MM.1S (cell line): ENCODE measurements at regions not wholly inside any gene's neighbourhood (a gene's known extent, or its start where the extent isn't known, plus 50 kb on each side); places are given as distances from the start of the nearest gene placed in this dataset.

ENCODE experiments used
- DNase-seq: peaks from one replicate; pipeline ENCODE4 v3.0.0-alpha.2; 2015
- H2AFZ ChIP-seq: fragments of 300-600 bp; sonication (generic); 2 replicates; pipeline ENCODE4 v1.6.0; 2016; ENCODE audit warnings: antibody characterized with exemption, low read length
- H3F3A ChIP-seq: fragments of 300-600 bp; sonication (generic); 2 replicates; pipeline ENCODE4 v1.6.1; 2016; ENCODE audit warnings: mild to moderate bottlenecking, antibody characterized with exemption, low read length, moderate library complexity, mixed read lengths; ENCODE audit not compliant: insufficient read depth
- H3K27ac ChIP-seq: fragments of 300-600 bp; sonication (generic); 2 replicates; pipeline ENCODE4 v1.5.1; 2016; ENCODE audit warnings: mild to moderate bottlenecking, low read length
- H3K27me3 ChIP-seq: fragments of 300-600 bp; sonication (generic); replicated peaks from 2 replicates; pipeline ENCODE4 v1.6.0; 2016; ENCODE audit warnings: low read length; ENCODE audit not compliant: insufficient read depth
- H3K36me3 ChIP-seq: fragments of 300-600 bp; sonication (generic); replicated peaks from 2 replicates; pipeline ENCODE4 v1.6.1; 2016; ENCODE audit warnings: mild to moderate bottlenecking, low read length, mixed read lengths; ENCODE audit not compliant: insufficient read depth
- H3K4me1 ChIP-seq: fragments of 300-600 bp; sonication (generic); 2 replicates; pipeline ENCODE4 v1.6.1; 2016; ENCODE audit warnings: low read length, mixed read lengths
- H3K4me2 ChIP-seq: fragments of 300-600 bp; sonication (generic); 2 replicates; pipeline ENCODE4 v1.6.0; 2016; ENCODE audit warnings: low read depth, low read length
- H3K4me3 ChIP-seq: fragments of 300-600 bp; sonication (generic); 2 replicates; pipeline ENCODE4 v1.5.1; 2016; ENCODE audit warnings: low read length, mixed read lengths
- H3K79me2 ChIP-seq: fragments of 300-600 bp; sonication (generic); 2 replicates; pipeline ENCODE4 v1.6.1; 2016; ENCODE audit warnings: mixed run types, low read length, mixed read lengths
- H3K9ac ChIP-seq: fragments of 300-600 bp; sonication (generic); 2 replicates; pipeline ENCODE4 v1.6.1; 2016; ENCODE audit warnings: low read length, mixed read lengths
- H3K9me2 ChIP-seq: fragments of 300-600 bp; sonication (generic); replicated peaks from 2 replicates; pipeline ENCODE4 v1.6.1; 2016; ENCODE audit warnings: mild to moderate bottlenecking, low read length, mixed read lengths; ENCODE audit not compliant: insufficient read depth
- H3K9me3 ChIP-seq: fragments of 300-600 bp; sonication (generic); replicated peaks from 2 replicates; pipeline ENCODE4 v1.6.1; 2016; ENCODE audit warnings: mild to moderate bottlenecking, low read length, mixed read lengths; ENCODE audit not compliant: insufficient read depth
- H4K20me1 ChIP-seq: fragments of 300-600 bp; sonication (generic); 2 replicates; pipeline ENCODE4 v1.6.1; 2016; ENCODE audit warnings: mild to moderate bottlenecking, low read length, moderate library complexity, mixed read lengths; ENCODE audit not compliant: insufficient read depth
- EZH2 ChIP-seq: fragments of 300-600 bp; sonication (generic); optimal IDR thresholded peaks from 2 replicates; pipeline ENCODE3; 2017; ENCODE audit warnings: low read depth, mild to moderate bottlenecking, antibody characterized with exemption, low read length, mixed read lengths
- EZH2phosphoT487 ChIP-seq: fragments of 300-600 bp; sonication (generic); IDR thresholded peaks from 2 replicates; pipeline ENCODE4 v1.6.1; 2018; ENCODE audit warnings: antibody characterized with exemption, low read length
- TF ChIP-seq, protein P1 (sequence below): fragments of 300-600 bp; sonication (generic); IDR thresholded peaks from 2 replicates; pipeline ENCODE4 v1.5.1; 2016; ENCODE audit warnings: antibody characterized with exemption, low read length, mixed read lengths

- no peaks in the 10 kb centered on the region for H3K36me3 ChIP-seq
- no peaks in the 10 kb centered on the region for H3K4me1 ChIP-seq
- H4K20me1 ChIP-seq = no peaks in the 10 kb centered on the region
- DNase-seq = no peak
- no peak overlapping the region for H3K4me3 ChIP-seq
- TF ChIP-seq, protein P1, sequence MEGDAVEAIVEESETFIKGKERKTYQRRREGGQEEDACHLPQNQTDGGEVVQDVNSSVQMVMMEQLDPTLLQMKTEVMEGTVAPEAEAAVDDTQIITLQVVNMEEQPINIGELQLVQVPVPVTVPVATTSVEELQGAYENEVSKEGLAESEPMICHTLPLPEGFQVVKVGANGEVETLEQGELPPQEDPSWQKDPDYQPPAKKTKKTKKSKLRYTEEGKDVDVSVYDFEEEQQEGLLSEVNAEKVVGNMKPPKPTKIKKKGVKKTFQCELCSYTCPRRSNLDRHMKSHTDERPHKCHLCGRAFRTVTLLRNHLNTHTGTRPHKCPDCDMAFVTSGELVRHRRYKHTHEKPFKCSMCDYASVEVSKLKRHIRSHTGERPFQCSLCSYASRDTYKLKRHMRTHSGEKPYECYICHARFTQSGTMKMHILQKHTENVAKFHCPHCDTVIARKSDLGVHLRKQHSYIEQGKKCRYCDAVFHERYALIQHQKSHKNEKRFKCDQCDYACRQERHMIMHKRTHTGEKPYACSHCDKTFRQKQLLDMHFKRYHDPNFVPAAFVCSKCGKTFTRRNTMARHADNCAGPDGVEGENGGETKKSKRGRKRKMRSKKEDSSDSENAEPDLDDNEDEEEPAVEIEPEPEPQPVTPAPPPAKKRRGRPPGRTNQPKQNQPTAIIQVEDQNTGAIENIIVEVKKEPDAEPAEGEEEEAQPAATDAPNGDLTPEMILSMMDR = no peak
- TF ChIP-seq EZH2phosphoT487 (no peak), EZH2 (no peak)
- H3F3A ChIP-seq = no peaks in the 10 kb centered on the region
- H3K9me2 ChIP-seq = no peaks in the 10 kb centered on the region
- no peak overlapping the region for H3K27ac ChIP-seq
- H3K79me2 ChIP-seq = no peaks in the 10 kb centered on the region
- no peak overlapping the region for H3K9ac ChIP-seq
- no peaks in the 10 kb centered on the region for H3K9me3 ChIP-seq
- peaks cover 64% of the 10 kb centered on the region for H3K27me3 ChIP-seq
- H2AFZ ChIP-seq = no peak overlapping the region
- no peak overlapping the region for H3K4me2 ChIP-seq
These were observed 160.0 kb upstream of the SHH start for GRCh38 chr7:155972247-155972646.

DNA sequence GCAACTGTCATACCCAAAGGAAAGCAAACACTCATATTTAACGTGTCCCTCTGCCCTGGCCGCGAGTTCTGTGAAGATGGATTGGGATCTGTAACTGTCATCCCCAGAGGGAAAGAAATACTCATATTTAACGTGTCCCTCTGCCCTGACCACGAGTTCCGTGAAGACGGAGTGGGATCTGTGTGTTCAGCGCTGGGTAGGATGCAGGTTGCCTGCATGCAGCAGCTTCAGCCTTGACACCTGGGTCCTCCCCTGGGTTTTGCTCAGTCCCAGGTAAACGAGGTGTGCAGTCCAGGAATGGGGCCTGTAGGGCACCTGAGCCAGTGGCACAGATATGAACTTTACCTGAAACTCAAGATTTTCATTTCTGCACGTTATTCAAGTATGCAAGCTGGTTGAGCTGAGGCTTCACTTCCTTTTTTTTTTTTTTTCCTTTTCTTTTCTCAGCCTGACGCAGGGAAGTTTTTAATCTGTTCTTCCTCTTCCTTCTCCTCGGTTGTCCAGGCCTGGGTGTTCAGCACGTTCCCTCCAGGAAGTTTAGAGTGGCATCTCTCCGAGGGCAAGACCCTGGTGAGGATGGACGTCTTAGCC, 159.0 kb upstream of the SHH start:
- Histone ChIP-seq H3K27ac (no peak overlapping the region), H2AFZ (no peak overlapping the region), H3K9ac (no peak overlapping the region), H3K4me3 (no peak overlapping the region), H3K9me3 (no peaks in the 10 kb centered on the region), H4K20me1 (no peaks in the 10 kb centered on the region), H3K4me1 (no peaks in the 10 kb centered on the region), H3K9me2 (no peaks in the 10 kb centered on the region), H3F3A (no peaks in the 10 kb centered on the region), H3K79me2 (no peaks in the 10 kb centered on the region), H3K27me3 (peaks cover 62% of the 10 kb centered on the region), H3K36me3 (no peaks in the 10 kb centered on the region), H3K4me2 (no peak overlapping the region)
- TF ChIP-seq EZH2 = no peak
- TF ChIP-seq EZH2phosphoT487 = no peak
- TF ChIP-seq, protein P1 = no peak
- no peak for DNase-seq

DNA sequence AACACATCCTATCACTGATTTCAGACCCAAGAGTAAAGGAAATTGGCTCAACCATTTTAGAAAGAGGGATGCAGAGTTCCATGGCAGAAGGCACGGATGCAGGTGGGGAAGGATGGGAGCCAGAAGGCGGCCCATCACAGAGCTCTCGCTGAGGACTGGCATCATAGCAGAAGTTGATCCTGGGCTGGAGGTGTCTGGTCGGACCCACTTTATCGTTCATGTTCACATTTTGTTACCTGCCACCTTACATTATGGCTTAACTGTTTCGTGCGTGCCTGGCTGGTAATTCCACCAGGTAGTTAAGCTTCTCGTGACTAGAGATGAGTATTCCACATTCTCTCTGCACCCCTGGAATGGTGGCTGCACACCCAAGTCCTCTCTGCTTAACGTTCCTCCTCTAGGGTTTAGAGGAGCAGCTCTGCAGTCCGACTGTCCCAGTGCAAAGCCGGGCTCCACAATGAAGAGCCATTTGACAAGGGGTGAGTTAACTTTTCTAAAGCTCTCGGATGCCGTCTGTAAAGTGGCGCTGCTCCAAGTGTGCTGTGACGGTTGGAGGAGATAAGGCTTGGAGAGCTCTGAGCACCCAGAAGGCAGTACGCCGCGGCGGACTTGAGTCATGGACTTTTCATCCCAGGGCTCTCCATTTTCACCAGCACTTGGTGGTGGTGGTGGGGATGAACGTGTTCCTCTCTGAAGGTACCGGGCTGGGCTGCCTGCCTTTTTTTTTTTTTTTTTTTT, 157.1 kb upstream of the SHH start:
- no peaks in the 10 kb centered on the region for H3K79me2 ChIP-seq
- no peak overlapping the region for H3K4me3 ChIP-seq
- no peaks in the 10 kb centered on the region for H3K4me1 ChIP-seq
- H2AFZ ChIP-seq = no peak overlapping the region
- no peaks in the 10 kb centered on the region for H3K9me3 ChIP-seq
- no peak for DNase-seq
- no peak overlapping the region for H3K9ac ChIP-seq
- H3F3A ChIP-seq = no peaks in the 10 kb centered on the region
- no peaks in the 10 kb centered on the region for H3K9me2 ChIP-seq
- H3K36me3 ChIP-seq = no peaks in the 10 kb centered on the region
- H3K27ac ChIP-seq = no peak overlapping the region
- H3K4me2 ChIP-seq = no peak overlapping the region
- no peaks in the 10 kb centered on the region for H4K20me1 ChIP-seq
- H3K27me3 ChIP-seq = peaks cover 48% of the 10 kb centered on the region
- no peak for TF ChIP-seq EZH2phosphoT487
- TF ChIP-seq EZH2 = no peak
- TF ChIP-seq, protein P1 = no peak
